Ramos (cell line): ENCODE measurements at regions not wholly inside any gene's neighbourhood (a gene's known extent, or its start where the extent isn't known, plus 50 kb on each side); places are given as distances from the start of the nearest gene placed in this dataset.
"Not testable (repeated sequence)": the region's sequence is repeated elsewhere in the genome, so short reads cannot be mapped to it uniquely, and the experiment has no call there.

ENCODE experiments used
- in situ Hi-C: fragments of 300-500 bp; cut with MboI; formaldehyde crosslinking; loops from one replicate; pipeline ENCODE4 v1.14.3; 2022; ENCODE audit warnings: low sequenced_read_pairs; ENCODE audit not compliant: unreplicated experiment

- in situ Hi-C loops, result no loop called here
Observed at GRCh38 chrX:4004822-4005221, 291.4 kb upstream of the PRKX start.

- in situ Hi-C loops, result no loop called here
Observed at GRCh38 chrX:3994315-3994714, 280.9 kb upstream of the PRKX start.

GRCh38 chrX:3990569-3990968, 277.1 kb upstream of the PRKX start:
- in situ Hi-C loops, result no loop called here

GRCh38 chrX:3972104-3972858, 258.8 kb upstream of the PRKX start:
- in situ Hi-C loops, result not testable (repeated sequence)

GRCh38 chrX:3968749-3969148, 255.3 kb upstream of the PRKX start:
- in situ Hi-C loops, result no loop called here

GRCh38 chrX:3963980-3964379, 250.5 kb upstream of the PRKX start:
- in situ Hi-C loops, result no loop called here

- in situ Hi-C loops, result no loop called here
Observed at GRCh38 chrX:3962511-3963311, 249.3 kb upstream of the PRKX start.

- in situ Hi-C loops, result no loop called here
Observed at GRCh38 chrX:3960952-3961351, 247.5 kb upstream of the PRKX start.

GRCh38 chrX:3951859-3952258, 238.4 kb upstream of the PRKX start:
- in situ Hi-C loops, result no loop called here

- in situ Hi-C loops, result no loop called here
Observed at GRCh38 chrX:3950373-3950772, 236.9 kb upstream of the PRKX start.

GRCh38 chrX:3943965-3944364, 230.5 kb upstream of the PRKX start:
- in situ Hi-C loops, result no loop called here

- in situ Hi-C loops, result no loop called here
Observed at GRCh38 chrX:3940000-3940610, 226.7 kb upstream of the PRKX start.

- in situ Hi-C loops, result no loop called here
Observed at GRCh38 chrX:3938587-3938986, 225.1 kb upstream of the PRKX start.

- in situ Hi-C loops, result not testable (repeated sequence)
Observed at GRCh38 chrX:3935196-3935595, 221.7 kb upstream of the PRKX start.

- in situ Hi-C loops, result not testable (repeated sequence)
Observed at GRCh38 chrX:3920424-3921017, 207.1 kb upstream of the PRKX start.

GRCh38 chrX:3919668-3920423, 206.4 kb upstream of the PRKX start:
- in situ Hi-C loops, result not testable (repeated sequence)

GRCh38 chrX:3914813-3915212, 201.4 kb upstream of the PRKX start:
- in situ Hi-C loops, result not testable (repeated sequence)

- in situ Hi-C loops, result not testable (repeated sequence)
Observed at GRCh38 chrX:3914059-3914458, 200.6 kb upstream of the PRKX start.

GRCh38 chrX:3911012-3911411, 197.6 kb upstream of the PRKX start:
- in situ Hi-C loops, result not testable (repeated sequence)

GRCh38 chrX:3910611-3911010, 197.2 kb upstream of the PRKX start:
- in situ Hi-C loops, result not testable (repeated sequence)
